ENCODE measurements at regions not wholly inside any gene's neighbourhood (a gene's known extent, or its start where the extent isn't known, plus 50 kb on each side); places are given as distances from the start of the nearest gene placed in this dataset.

DNA sequence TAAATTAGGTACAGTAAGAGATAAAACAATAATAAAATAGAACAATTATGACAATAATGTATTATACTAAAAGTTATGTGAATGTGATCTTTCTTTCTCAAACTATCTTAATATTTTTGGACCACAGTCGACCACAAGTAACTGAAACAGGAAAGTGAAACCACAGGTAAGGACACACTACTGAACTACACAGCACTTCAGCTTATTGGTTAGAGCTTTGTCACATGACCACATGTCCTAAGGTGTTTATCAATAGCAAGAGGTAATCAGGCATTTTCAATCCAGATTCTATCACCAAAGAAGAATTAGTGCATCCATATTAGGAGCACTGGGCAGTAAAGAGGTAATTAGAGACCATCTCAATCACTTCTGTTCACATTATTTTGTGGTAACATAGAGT is 392.8 kb downstream of the RSL24D1 start:
- TF ChIP-seq CTCF (IDR thresholded peaks at IDR 0.05), result no peak
- TF ChIP-seq ZFX (IDR thresholded peaks at IDR 0.05; ENCODE audit: borderline replicate concordance), result no peak
